ENCODE measurements at regions not wholly inside any gene's neighbourhood (a gene's known extent, or its start where the extent isn't known, plus 50 kb on each side); places are given as distances from the start of the nearest gene placed in this dataset.

DNA sequence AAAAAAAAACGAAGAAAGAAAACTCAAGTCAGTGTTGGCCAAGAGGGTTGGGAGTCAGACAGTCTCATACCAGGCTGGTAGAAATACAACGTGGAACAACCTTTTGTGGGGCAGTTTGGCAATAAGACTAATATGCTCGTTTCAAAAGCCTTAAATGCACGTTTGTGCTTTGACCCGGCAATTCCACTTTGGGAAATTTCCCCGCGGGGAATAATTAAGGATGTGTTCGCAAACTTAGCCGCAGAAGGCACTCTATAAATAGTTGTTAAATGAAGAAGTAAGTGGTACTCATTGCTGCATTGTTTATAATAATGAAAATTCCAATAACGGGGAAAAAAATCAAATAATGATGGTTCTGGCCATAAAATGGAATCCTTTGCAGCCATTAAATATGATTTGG, 664.8 kb upstream of the EEF2KMT start:
- H3K4me3 Mint-ChIP-seq: no peak overlapping the region
- no peaks in the 10 kb centered on the region for H3K9me2 ChIP-seq (ENCODE audit: insufficient read depth)
- H3K27ac Mint-ChIP-seq: no peak overlapping the region
- no peaks in the 10 kb centered on the region for H3K9me3 Mint-ChIP-seq
- H3K4me3 ChIP-seq: no peak overlapping the region
- no peak overlapping the region for H2AFZ ChIP-seq
- no peaks in the 10 kb centered on the region for H3F3A ChIP-seq (replicated peaks; ENCODE audit: low read depth)
- no peaks in the 10 kb centered on the region for H3K27me3 ChIP-seq (ENCODE audit: insufficient read depth)
- no peak for TF ChIP-seq EZH2phosphoT487 (IDR thresholded peaks at IDR 0.05; ENCODE audit: unreplicated experiment)
- no peak for TF ChIP-seq CTCF (conservative IDR thresholded peaks at IDR 0.05; ENCODE audit: low read depth in 2 of 2)
- TF ChIP-seq ZNF114 (CRISPR knock-in tag; IDR thresholded peaks at IDR 0.05): no peak
- TF ChIP-seq EZH2 (IDR thresholded peaks at IDR 0.05; ENCODE audit: low read depth, unreplicated experiment): no peak
- no peak for TF ChIP-seq ETS1 (IDR thresholded peaks at IDR 0.05)
- no peak for TF ChIP-seq POLR2AphosphoS5 (IDR thresholded peaks at IDR 0.05; ENCODE audit: low read depth)
- no peak for TF ChIP-seq CREB1 (CRISPR knock-in tag; IDR thresholded peaks at IDR 0.05; ENCODE audit: low read depth)
- no peak for TF ChIP-seq ZNF331 (CRISPR knock-in tag; IDR thresholded peaks at IDR 0.05; ENCODE audit: low read depth)
- TF ChIP-seq REST (IDR thresholded peaks at IDR 0.05; ENCODE audit: unreplicated experiment): no peak
- TF ChIP-seq STAT1 (IDR thresholded peaks at IDR 0.05; ENCODE audit: unreplicated experiment): no peak
- TF ChIP-seq NANOG (IDR thresholded peaks at IDR 0.05; ENCODE audit: borderline replicate concordance): no peak
- TF ChIP-seq ZNF462 (CRISPR knock-in tag; IDR thresholded peaks at IDR 0.05): no peak
- no peak for TF ChIP-seq JUNB (IDR thresholded peaks at IDR 0.05; ENCODE audit: unreplicated experiment)
- H3K36me3 ChIP-seq (ENCODE audit: insufficient read depth): no peaks in the 10 kb centered on the region; the same call in 1 of the 2 replicates
- H4K20me1 ChIP-seq (replicated peaks; ENCODE audit: insufficient read depth): no peaks in the 10 kb centered on the region
- H3K79me2 ChIP-seq (replicated peaks; ENCODE audit: insufficient read depth): no peaks in the 10 kb centered on the region
- H3K27me3 Mint-ChIP-seq (ENCODE audit: insufficient read depth, low read depth, poor library complexity): peaks cover 7% of the 10 kb centered on the region
- no peak for ATAC-seq
- no peaks in the 10 kb centered on the region for H3K4me1 ChIP-seq (ENCODE audit: insufficient read depth)
- peaks cover 22% of the 10 kb centered on the region for H3K4me1 Mint-ChIP-seq
- H3K4me2 ChIP-seq: no peak overlapping the region
- H3K27ac ChIP-seq (ENCODE audit: low read depth): no peak overlapping the region
- H3K36me3 Mint-ChIP-seq (ENCODE audit: low read depth): no peaks in the 10 kb centered on the region
- no peak for DNase-seq (ENCODE audit: low spot score)
